Activated T-cell treated with anti-CD3 and anti-CD28 coated beads, Interleukin-2, amount 50 U/mL, for 1 hour (primary cell): ENCODE measurements at regions not wholly inside any gene's neighbourhood (a gene's known extent, or its start where the extent isn't known, plus 50 kb on each side); places are given as distances from the start of the nearest gene placed in this dataset.

Source experiments
- DNase-seq: peaks from one replicate; pipeline ENCODE4 v3.0.0-alpha.2; 2020

GRCh38 chr10:130862626-130863025, 448.9 kb downstream of the TCERG1L start:
- DNase-seq: no peak

GRCh38 chr10:130863044-130863443, 448.5 kb downstream of the TCERG1L start:
- DNase-seq: no peak

GRCh38 chr10:130864961-130865818, 446.3 kb downstream of the TCERG1L start:
- no peak for DNase-seq

GRCh38 chr10:130866857-130867256, 444.7 kb downstream of the TCERG1L start:
- DNase-seq: no peak

GRCh38 chr10:130867446-130868194, 443.9 kb downstream of the TCERG1L start:
- DNase-seq: no peak

- DNase-seq: no peak
These were observed 442.2 kb downstream of the TCERG1L start for GRCh38 chr10:130869179-130869841.

GRCh38 chr10:130871406-130871805, 440.1 kb downstream of the TCERG1L start:
- no peak for DNase-seq

GRCh38 chr10:130873636-130874035, 437.9 kb downstream of the TCERG1L start:
- DNase-seq: no peak

- DNase-seq: no peak
These were observed 436.4 kb downstream of the TCERG1L start for GRCh38 chr10:130875116-130875515.

GRCh38 chr10:130875897-130876472, 435.5 kb downstream of the TCERG1L start:
- no peak for DNase-seq

GRCh38 chr10:130877126-130877525, 434.4 kb downstream of the TCERG1L start:
- no peak for DNase-seq

GRCh38 chr10:130878131-130878530, 433.4 kb downstream of the TCERG1L start:
- DNase-seq: no peak

- DNase-seq: no peak
These were observed 428.6 kb downstream of the TCERG1L start for GRCh38 chr10:130882906-130883305.

GRCh38 chr10:130884456-130884855, 427.1 kb downstream of the TCERG1L start:
- DNase-seq: no peak

- DNase-seq: no peak
These were observed 426.4 kb downstream of the TCERG1L start for GRCh38 chr10:130885021-130885655.

- no peak for DNase-seq
These were observed 424.4 kb downstream of the TCERG1L start for GRCh38 chr10:130887170-130887569.

- no peak for DNase-seq
These were observed 423.0 kb downstream of the TCERG1L start for GRCh38 chr10:130888493-130888892.

- no peak for DNase-seq
These were observed 422.3 kb downstream of the TCERG1L start for GRCh38 chr10:130889240-130889639.

GRCh38 chr10:130889780-130890179, 421.7 kb downstream of the TCERG1L start:
- no peak for DNase-seq

GRCh38 chr10:130891066-130891465, 420.5 kb downstream of the TCERG1L start:
- DNase-seq: no peak

GRCh38 chr10:130894471-130894870, 417.1 kb downstream of the TCERG1L start:
- DNase-seq: no peak

- DNase-seq: no peak
These were observed 416.4 kb downstream of the TCERG1L start for GRCh38 chr10:130895161-130895560.

- no peak for DNase-seq
These were observed 413.7 kb downstream of the TCERG1L start for GRCh38 chr10:130897815-130898214.
